ENCODE measurements at regions not wholly inside any gene's neighbourhood (a gene's known extent, or its start where the extent isn't known, plus 50 kb on each side); places are given as distances from the start of the nearest gene placed in this dataset.
"Not testable (repeated sequence)": the region's sequence is repeated elsewhere in the genome, so short reads cannot be mapped to it uniquely, and the experiment has no call there.

GRCh38 chr12:30164382-30165318 is 380.9 kb upstream of the TMTC1 start:
- no peaks in the 10 kb centered on the region for H3K36me3 ChIP-seq (replicated peaks; ENCODE audit: low read depth, low read length)
- no peaks in the 10 kb centered on the region for H3K4me1 ChIP-seq (ENCODE audit: low read length)
- no peak overlapping the region for H3K4me3 ChIP-seq (ENCODE audit: low read length)
- H4K20me1 ChIP-seq (ENCODE audit: insufficient read depth, low read length) = no peaks in the 10 kb centered on the region
- H3K9ac ChIP-seq (ENCODE audit: low read length) = no peak overlapping the region
- TF ChIP-seq EZH2phosphoT487 (IDR thresholded peaks at IDR 0.05; ENCODE audit: low read depth) = no peak
- no peak for TF ChIP-seq CTCF (IDR thresholded peaks at IDR 0.05; ENCODE audit: low read depth, low read length)
- no peaks in the 10 kb centered on the region for H3K79me2 ChIP-seq (ENCODE audit: low read length)
- no peaks in the 10 kb centered on the region for H3K27me3 ChIP-seq (ENCODE audit: low read depth, low read length)
- no peaks in the 10 kb centered on the region for H3K9me3 ChIP-seq (ENCODE audit: insufficient read depth, low read length)
- no peak overlapping the region for H2AFZ ChIP-seq (ENCODE audit: low read depth, low read length)
- H3K27ac ChIP-seq (ENCODE audit: low read length) = no peak overlapping the region
- no peak overlapping the region for H3K4me2 ChIP-seq (ENCODE audit: low read length)

GRCh38 chr12:30156833-30157232 is 373.1 kb upstream of the TMTC1 start:
- not testable (repeated sequence) for H3K4me2 ChIP-seq (ENCODE audit: low read length); H3K4me1 ChIP-seq (ENCODE audit: low read length); H3K36me3 ChIP-seq (replicated peaks; ENCODE audit: low read depth, low read length)

GRCh38 chr12:30155001-30155730 is 371.4 kb upstream of the TMTC1 start:
- H4K20me1 ChIP-seq (ENCODE audit: insufficient read depth, low read length) = no peaks in the 10 kb centered on the region
- H3K27ac ChIP-seq (ENCODE audit: low read length) = no peak overlapping the region
- no peak for TF ChIP-seq CTCF (IDR thresholded peaks at IDR 0.05; ENCODE audit: low read depth, low read length)
- no peak for TF ChIP-seq EZH2phosphoT487 (IDR thresholded peaks at IDR 0.05; ENCODE audit: low read depth)
- H3K4me3 ChIP-seq (ENCODE audit: low read length) = no peak overlapping the region
- H3K4me1 ChIP-seq (ENCODE audit: low read length) = no peaks in the 10 kb centered on the region
- H3K4me2 ChIP-seq (ENCODE audit: low read length) = no peak overlapping the region
- no peaks in the 10 kb centered on the region for H3K36me3 ChIP-seq (replicated peaks; ENCODE audit: low read depth, low read length)
- no peaks in the 10 kb centered on the region for H3K27me3 ChIP-seq (ENCODE audit: low read depth, low read length)
- H3K79me2 ChIP-seq (ENCODE audit: low read length) = no peaks in the 10 kb centered on the region
- H3K9me3 ChIP-seq (ENCODE audit: insufficient read depth, low read length) = no peaks in the 10 kb centered on the region
- no peak overlapping the region for H2AFZ ChIP-seq (ENCODE audit: low read depth, low read length)
- no peak overlapping the region for H3K9ac ChIP-seq (ENCODE audit: low read length)

More at GRCh38 chr12:30156833-30157232, 373.1 kb upstream of the TMTC1 start:
- H3K9ac ChIP-seq (ENCODE audit: low read length); H3K27me3 ChIP-seq (ENCODE audit: low read depth, low read length); H3K27ac ChIP-seq (ENCODE audit: low read length); H3K4me3 ChIP-seq (ENCODE audit: low read length); H2AFZ ChIP-seq (ENCODE audit: low read depth, low read length); H3K9me3 ChIP-seq (ENCODE audit: insufficient read depth, low read length); H4K20me1 ChIP-seq (ENCODE audit: insufficient read depth, low read length); H3K79me2 ChIP-seq (ENCODE audit: low read length): not testable (repeated sequence)

- H3K27me3 ChIP-seq (ENCODE audit: low read depth, low read length) = no peaks in the 10 kb centered on the region
- no peak overlapping the region for H3K9ac ChIP-seq (ENCODE audit: low read length)
- H3K4me1 ChIP-seq (ENCODE audit: low read length) = no peaks in the 10 kb centered on the region
- no peaks in the 10 kb centered on the region for H3K9me3 ChIP-seq (ENCODE audit: insufficient read depth, low read length)
- H3K79me2 ChIP-seq (ENCODE audit: low read length) = no peaks in the 10 kb centered on the region
- no peak overlapping the region for H2AFZ ChIP-seq (ENCODE audit: low read depth, low read length)
- H3K4me3 ChIP-seq (ENCODE audit: low read length) = no peak overlapping the region
- no peak overlapping the region for H3K27ac ChIP-seq (ENCODE audit: low read length)
- H3K36me3 ChIP-seq (replicated peaks; ENCODE audit: low read depth, low read length) = no peaks in the 10 kb centered on the region
- no peak overlapping the region for H3K4me2 ChIP-seq (ENCODE audit: low read length)
- TF ChIP-seq CTCF (IDR thresholded peaks at IDR 0.05; ENCODE audit: low read depth, low read length) (no peak), EZH2phosphoT487 (IDR thresholded peaks at IDR 0.05; ENCODE audit: low read depth) (no peak)
- no peaks in the 10 kb centered on the region for H4K20me1 ChIP-seq (ENCODE audit: insufficient read depth, low read length)
Observed at GRCh38 chr12:30153981-30154380, 370.2 kb upstream of the TMTC1 start.

Measured in OCI-LY3 (cell line).